Epidermal melanocyte (primary cell): ENCODE measurements at regions not wholly inside any gene's neighbourhood (a gene's known extent, or its start where the extent isn't known, plus 50 kb on each side); places are given as distances from the start of the nearest gene placed in this dataset.
A peak's percentile ranks its signal among the peaks of the same experiment; 100 is the strongest.
"Not testable (repeated sequence)": the region's sequence is repeated elsewhere in the genome, so short reads cannot be mapped to it uniquely, and the experiment has no call there.

Experiments used
- DNase-seq: peaks from one replicate; pipeline ENCODE4 v3.0.0; 2011; ENCODE audit warnings: low spot score; ENCODE audit not compliant: insufficient read length

GRCh38 chr7:45402480-45403218, 171.5 kb upstream of the ADCY1 start:
- peak; percentile 50 for DNase-seq

GRCh38 chr7:45404622-45405021, 169.5 kb upstream of the ADCY1 start:
- DNase-seq = no peak

- no peak for DNase-seq
Observed at GRCh38 chr7:45407730-45408408, 166.3 kb upstream of the ADCY1 start.

GRCh38 chr7:45408409-45408737, 165.8 kb upstream of the ADCY1 start:
- DNase-seq = no peak

GRCh38 chr7:45410893-45411292, 163.3 kb upstream of the ADCY1 start:
- no peak for DNase-seq

- no peak for DNase-seq
Observed at GRCh38 chr7:45413419-45413818, 160.7 kb upstream of the ADCY1 start.

- DNase-seq = no peak
Observed at GRCh38 chr7:45414226-45414625, 159.9 kb upstream of the ADCY1 start.

GRCh38 chr7:45415265-45415664, 158.9 kb upstream of the ADCY1 start:
- no peak for DNase-seq

GRCh38 chr7:45416846-45417245, 157.3 kb upstream of the ADCY1 start:
- DNase-seq = no peak

GRCh38 chr7:45417268-45417667, 156.9 kb upstream of the ADCY1 start:
- no peak for DNase-seq

- DNase-seq = no peak
Observed at GRCh38 chr7:45417735-45418134, 156.4 kb upstream of the ADCY1 start.

- DNase-seq = no peak
Observed at GRCh38 chr7:45420843-45421495, 153.2 kb upstream of the ADCY1 start.

GRCh38 chr7:45421806-45422205, 152.4 kb upstream of the ADCY1 start:
- no peak for DNase-seq

GRCh38 chr7:45430397-45430796, 143.8 kb upstream of the ADCY1 start:
- DNase-seq = no peak

- peak; percentile 23 for DNase-seq
Observed at GRCh38 chr7:45434167-45434784, 139.9 kb upstream of the ADCY1 start.

GRCh38 chr7:45435131-45435530, 139.0 kb upstream of the ADCY1 start:
- DNase-seq = no peak

GRCh38 chr7:45435846-45436245, 138.3 kb upstream of the ADCY1 start:
- peak; percentile 41 for DNase-seq

- not testable (repeated sequence) for DNase-seq
Observed at GRCh38 chr7:45440776-45441175, 133.4 kb upstream of the ADCY1 start.

- DNase-seq = no peak
Observed at GRCh38 chr7:45443263-45443662, 130.9 kb upstream of the ADCY1 start.

- DNase-seq = no peak
Observed at GRCh38 chr7:45446195-45446944, 127.8 kb upstream of the ADCY1 start.

GRCh38 chr7:45447296-45447695, 126.9 kb upstream of the ADCY1 start:
- DNase-seq = no peak
